Mammary epithelial cell (primary cell): ENCODE measurements at regions not wholly inside any gene's neighbourhood (a gene's known extent, or its start where the extent isn't known, plus 50 kb on each side); places are given as distances from the start of the nearest gene placed in this dataset.

Experiments
- CTCF ChIP-seq, 2 donors: IDR thresholded peaks in 1 of 2; conservative IDR thresholded peaks in 1 of 2; 2 replicates each; pipeline ENCODE4 v1.5.1; 2011 to 2012; ENCODE audit warnings: inconsistent platforms in 2 of 2, low read length in 2 of 2, mild to moderate bottlenecking in 2 of 2, control low read depth in 1 of 2, low read depth in 1 of 2; ENCODE audit not compliant: insufficient read depth in 1 of 2; ENCODE audit errors: extremely low read depth in 1 of 2
- EZH2 ChIP-seq: IDR thresholded peaks from 2 replicates; pipeline ENCODE4 v1.6.1; 2012; ENCODE audit warnings: low read length, inconsistent platforms, borderline replicate concordance

GRCh38 chr2:33670392-33670937 lies 71.4 kb upstream of the FAM98A start:
- TF ChIP-seq EZH2, result no peak
- peak in 1 of 2 donors; percentile 9 for TF ChIP-seq CTCF (conservative IDR thresholded peaks at IDR 0.05 in 1 of 2, IDR thresholded peaks at IDR 0.05 in 1 of 2; ENCODE audit: extremely low read depth in 1 of 2, insufficient read depth in 1 of 2, low read depth in 1 of 2, low read length in 2 of 2)
